HepG2 (cell line): ENCODE measurements at regions not wholly inside any gene's neighbourhood (a gene's known extent, or its start where the extent isn't known, plus 50 kb on each side); places are given as distances from the start of the nearest gene placed in this dataset.

ENCODE experiments used
- ATAC-seq: fragments of 200-7000 bp; cut with Tn5 transposase; 3 replicates; pipeline ENCODE4 v1.9.1; 2020; ENCODE audit warnings: mild to moderate bottlenecking, moderate library complexity
- BruUV-seq: library from RNA; stranded (reverse); fragments of 400-500 nt; replicated peaks from 2 replicates; lab custom pipeline; 2021; lab: Mats Ljungman, UMichigan
- CTCF ChIA-PET: fragments of 300-600 bp; formaldehyde crosslinking; extraction: SDS; loops from one replicate; lab custom pipeline; 2021; ENCODE audit warnings: low total read pairs, inconsistent platforms, low intra/inter-chr PET ratio; lab: Yijun Ruan, JAX
- POLR2A ChIA-PET: fragments of 350-600 bp; sonication (Branson Sonifier 250); formaldehyde crosslinking; loops from one replicate; lab custom pipeline; 2020; ENCODE audit warnings: antibody characterized with exemption, inconsistent platforms; lab: Yijun Ruan, JAX
- DNase-seq: peaks from one replicate; pipeline ENCODE4 v3.0.0-alpha.2; 2015; ENCODE audit warnings: low spot score
- FAIRE-seq: peaks from 3 replicates; lab custom pipeline; 2011; peaks lifted over from hg19 to GRCh38; lab: Jason Lieb, UNC
- H2AFZ ChIP-seq: one replicate; pipeline ENCODE4 v1.6.1; 2011; ENCODE audit warnings: low read length, inconsistent platforms
- H3K27ac ChIP-seq: fragments of 300-600 bp; 3 replicates; pipeline ENCODE4 v1.8.0; 2011; ENCODE audit warnings: mixed run types, mild to moderate bottlenecking, mixed read lengths, low read length, inconsistent platforms; ENCODE audit not compliant: insufficient read depth; ENCODE audit errors: extremely low read length
- H3K27me3 ChIP-seq, 2 experiments: fragments of 200-600 bp in 1 of 2; 2 replicates in 1 of 2; 3 replicates in 1 of 2; pipeline versions ENCODE4 v1.6.0 to v1.8.0; 2011; ENCODE audit warnings: low read length in 2 of 2, mild to moderate bottlenecking in 2 of 2, moderate library complexity in 2 of 2, inconsistent platforms in 1 of 2; ENCODE audit not compliant: insufficient read depth in 2 of 2, control insufficient read depth in 1 of 2
- H3K36me3 ChIP-seq, 2 experiments: fragments of 200-600 bp in 1 of 2; replicated peaks in 1 of 2; 2 replicates in 1 of 2; 3 replicates in 1 of 2; pipeline versions ENCODE4 v1.5.1 to v1.8.0; 2011; ENCODE audit warnings: low read length in 2 of 2, inconsistent platforms in 1 of 2; ENCODE audit not compliant: insufficient read depth in 2 of 2, control insufficient read depth in 1 of 2
- H3K4me1 ChIP-seq: 2 replicates; pipeline ENCODE4 v1.5.1; 2012; ENCODE audit warnings: low read length, inconsistent platforms; ENCODE audit not compliant: insufficient read depth
- H3K4me2 ChIP-seq: 2 replicates; pipeline ENCODE4 v1.6.0; 2011; ENCODE audit warnings: low read depth, low read length, inconsistent platforms
- H3K4me3 ChIP-seq, 3 experiments: fragments of 200-600 bp in 1 of 3; sonication (generic), shearing (Covaris generic) in 1 of 3; replicated peaks in 1 of 3; 2 replicates each; pipeline ENCODE4 v1.5.1; 2011 to 2016; ENCODE audit warnings: low read length in 3 of 3, inconsistent platforms in 2 of 3, low read depth in 2 of 3, mild to moderate bottlenecking in 2 of 3, control low read depth in 1 of 3, mixed read lengths in 1 of 3; ENCODE audit not compliant: insufficient read depth in 1 of 3
- H3K79me2 ChIP-seq: one replicate; pipeline ENCODE4 v1.6.1; 2011; ENCODE audit warnings: low read length, inconsistent platforms; ENCODE audit not compliant: insufficient read depth
- H3K9ac ChIP-seq: 2 replicates; pipeline ENCODE4 v1.6.0; 2011; ENCODE audit warnings: mild to moderate bottlenecking, low read depth, low read length, inconsistent platforms; ENCODE audit not compliant: insufficient read depth
- H3K9me3 ChIP-seq: 2 replicates; pipeline ENCODE4 v1.5.1; 2012; ENCODE audit warnings: mild to moderate bottlenecking, low read length
- H4K20me1 ChIP-seq: 2 replicates; pipeline ENCODE4 v1.6.0; 2011; ENCODE audit warnings: inconsistent platforms, mild to moderate bottlenecking, low read length, moderate library complexity; ENCODE audit not compliant: insufficient read depth
- ADNP ChIP-seq: sonication (generic); formaldehyde crosslinking; IDR thresholded peaks from 2 replicates; pipeline ENCODE4 v1.4.0; 2020; ENCODE audit warnings: missing genetic modification reagents
- CC2D1A ChIP-seq: sonication (generic); formaldehyde crosslinking; IDR thresholded peaks from 2 replicates; pipeline ENCODE4 v1.8.1; 2023; ENCODE audit warnings: mild to moderate bottlenecking, missing genetic modification reagents
- CTCF ChIP-seq: sonication (generic); formaldehyde crosslinking; IDR thresholded peaks from 2 replicates; pipeline ENCODE4 v1.5.0; 2020; ENCODE audit warnings: mild to moderate bottlenecking, missing genetic modification reagents, moderate library complexity
- GABPB1 ChIP-seq: IDR thresholded peaks from 2 replicates; pipeline ENCODE4 v1.6.1; 2016; ENCODE audit warnings: mild to moderate bottlenecking, missing genetic modification reagents, moderate library complexity, missing compliant biosample characterization
- LBX2 ChIP-seq: sonication (generic); formaldehyde crosslinking; IDR thresholded peaks from 2 replicates; pipeline ENCODE4 v1.5.0; 2020; ENCODE audit warnings: missing genetic modification reagents, mild to moderate bottlenecking, borderline replicate concordance
- NR0B2 ChIP-seq: sonication (generic); formaldehyde crosslinking; IDR thresholded peaks from 2 replicates; pipeline ENCODE4 v1.4.0; 2020; ENCODE audit warnings: mild to moderate bottlenecking, missing genetic modification reagents
- RXRB ChIP-seq: IDR thresholded peaks from 2 replicates; pipeline ENCODE4 v1.6.1; 2016; ENCODE audit warnings: borderline replicate concordance, missing genetic modification reagents, missing compliant biosample characterization
- SUZ12 ChIP-seq: fragments of 150-350 bp; IDR thresholded peaks from 2 replicates; pipeline ENCODE4 v1.6.1; 2014; ENCODE audit warnings: low read depth, low read length
- TCF12 ChIP-seq, 2 experiments: fragments of 450-650 bp in 1 of 2; sonication (generic) in 1 of 2; formaldehyde crosslinking in 1 of 2; IDR thresholded peaks; 2 replicates each; pipeline versions ENCODE4 v1.6.1 to v1.8.0; 2017 to 2022; ENCODE audit warnings: antibody characterized with exemption in 1 of 2, mild to moderate bottlenecking in 1 of 2, missing genetic modification reagents in 1 of 2, moderate library complexity in 1 of 2
- ZKSCAN1 ChIP-seq: fragments of 150-350 bp; IDR thresholded peaks from 2 replicates; pipeline ENCODE4 v1.6.1; 2014; ENCODE audit warnings: low read length
- ZNF235 ChIP-seq: sonication (generic); formaldehyde crosslinking; IDR thresholded peaks from 2 replicates; pipeline ENCODE4 v1.8.1; 2023; ENCODE audit warnings: mild to moderate bottlenecking, missing genetic modification reagents, borderline replicate concordance
- ZNF260 ChIP-seq: sonication (generic); formaldehyde crosslinking; IDR thresholded peaks from 2 replicates; pipeline ENCODE4 v1.4.0; 2020; ENCODE audit warnings: missing genetic modification reagents, low read depth, mild to moderate bottlenecking, borderline replicate concordance
- ZSCAN30 ChIP-seq: sonication (generic); formaldehyde crosslinking; IDR thresholded peaks from 2 replicates; pipeline ENCODE4 v1.5.0; 2020; ENCODE audit warnings: mild to moderate bottlenecking, missing genetic modification reagents
- WGBS: methylation state at CpG from one replicate; pipeline ENCODE4 v1.1.6; 2017; ENCODE audit warnings: low lambda C conversion rate; 5-methylcytosine and 5-hydroxymethylcytosine counted together
- in situ Hi-C: cut with HindIII; loops from 2 replicates; pipeline ENCODE4 v1.10.0; 2017; ENCODE audit warnings: low pct_unique_long_range_greater_than_20kb; ENCODE audit not compliant: extremely low pct_ligation_motif_present
- intact Hi-C: fragments of 100-400 bp; cut with micrococcal nuclease; formaldehyde crosslinking; loops from one replicate; pipeline ENCODE4 v1.10.0; 2022; ENCODE audit not compliant: unreplicated experiment
- TF ChIP-seq, protein P1 (sequence below): sonication (generic); formaldehyde crosslinking; IDR thresholded peaks from 2 replicates; pipeline ENCODE4 v1.4.0; 2020; ENCODE audit warnings: mild to moderate bottlenecking, missing genetic modification reagents

DNA sequence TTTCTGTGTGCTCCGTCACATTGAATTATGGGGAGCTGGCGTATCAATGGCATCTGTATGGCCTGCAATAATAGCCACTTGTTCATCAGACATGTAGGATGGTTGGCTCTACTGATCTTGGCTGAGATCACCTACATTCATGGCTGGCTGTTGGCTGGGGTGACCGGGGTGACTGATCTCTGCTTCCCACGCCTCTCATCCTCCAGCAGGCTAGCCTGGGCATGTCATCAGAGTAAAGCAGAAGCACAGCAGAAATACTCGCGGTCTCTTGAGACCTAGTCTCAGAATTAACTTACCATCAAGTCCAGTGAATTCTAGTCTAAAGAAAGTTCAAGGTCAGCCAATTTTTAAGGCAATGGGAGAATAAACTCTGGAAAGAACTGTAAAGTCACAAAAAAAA, 257.7 kb upstream of the GLI3 start:
- in situ Hi-C loops (no loop called here), intact Hi-C loops (no loop called here)
- no peak overlapping the region for H3K4me3 ChIP-seq
- H3K4me2 ChIP-seq, result no peak overlapping the region
- no peaks in the 10 kb centered on the region for H3K4me1 ChIP-seq
- H3K9ac ChIP-seq, result no peak overlapping the region
- FAIRE-seq (no peak), DNase-seq (no peak), ATAC-seq (no peak)
- CTCF ChIA-PET, result no interaction called here
- H3K27ac ChIP-seq, result no peak overlapping the region
- no peaks in the 10 kb centered on the region; the same call in 1 of the 2 replicates for H3K9me3 ChIP-seq
- H4K20me1 ChIP-seq, result no peaks in the 10 kb centered on the region
- H3K27me3 ChIP-seq, result no peaks in the 10 kb centered on the region
- 37% methylated on average over 6 of the region's 6 CpGs for WGBS
- TF ChIP-seq ZNF260 (CRISPR knock-in tag) (no peak), ADNP (no peak), CC2D1A (CRISPR knock-in tag) (no peak), ZNF235 (CRISPR knock-in tag) (no peak), CTCF (CRISPR knock-in tag) (no peak), TCF12 (IDR thresholded peaks at IDR 0.05) (no peak), TCF12 (CRISPR knock-in tag; IDR thresholded peaks at IDR 0.05) (no peak), ZKSCAN1 (no peak)
- H2AFZ ChIP-seq, result no peak overlapping the region
- BruUV-seq, result no TSS peak
- H3K79me2 ChIP-seq, result no peaks in the 10 kb centered on the region
- H3K36me3 ChIP-seq, result no peaks in the 10 kb centered on the region
- POLR2A ChIA-PET, result no interaction called here

DNA sequence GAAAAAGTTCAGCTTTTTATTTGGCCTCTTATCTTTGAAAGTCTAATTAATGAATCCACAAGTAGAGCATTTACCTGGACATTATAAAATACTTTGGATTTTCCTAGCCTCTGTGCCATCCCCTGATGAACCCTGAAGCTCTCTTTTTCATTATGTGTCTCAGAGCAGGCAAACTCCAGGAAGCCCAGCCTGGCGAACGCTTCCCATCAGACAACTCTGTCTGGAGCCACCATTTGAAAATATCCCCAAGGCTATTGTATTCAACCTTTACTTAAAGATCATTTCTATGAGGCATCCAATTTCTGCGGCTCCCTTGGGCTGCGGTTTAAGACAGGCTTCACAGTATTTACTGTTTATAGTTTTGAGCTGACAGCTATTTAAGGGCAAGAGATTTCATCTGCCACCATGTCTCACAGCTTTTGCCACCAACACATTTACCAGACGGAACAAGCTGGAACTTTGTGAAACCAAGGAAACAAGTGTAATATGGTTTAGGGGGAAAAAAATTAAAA, 257.2 kb upstream of the GLI3 start:
- ATAC-seq (no peak), DNase-seq (no peak), FAIRE-seq (no peak)
- ChIA-PET POLR2A (no interaction called here), CTCF (no interaction called here)
- H3K27me3 ChIP-seq, result no peaks in the 10 kb centered on the region
- no peaks in the 10 kb centered on the region for H3K4me1 ChIP-seq
- H3K4me2 ChIP-seq, result no peak overlapping the region
- intact Hi-C loops, result no loop called here
- WGBS, result 60% methylated on average over 5 of the region's 5 CpGs
- H3K9ac ChIP-seq, result no peak overlapping the region
- H2AFZ ChIP-seq, result no peak overlapping the region
- no peaks in the 10 kb centered on the region for H3K79me2 ChIP-seq
- no peaks in the 10 kb centered on the region; the same call in 1 of the 2 replicates for H3K9me3 ChIP-seq
- in situ Hi-C loops, result no loop called here
- H3K4me3 ChIP-seq, result no peak overlapping the region
- no peaks in the 10 kb centered on the region for H4K20me1 ChIP-seq
- BruUV-seq, result no TSS peak
- no peaks in the 10 kb centered on the region for H3K36me3 ChIP-seq
- H3K27ac ChIP-seq, result no peak overlapping the region
- TF ChIP-seq ZSCAN30 (CRISPR knock-in tag) (no peak), SUZ12 (no peak), NR0B2 (no peak), LBX2 (CRISPR knock-in tag) (no peak), RXRB (CRISPR knock-in tag) (no peak), GABPB1 (CRISPR knock-in tag) (no peak)
- TF ChIP-seq, protein P1, sequence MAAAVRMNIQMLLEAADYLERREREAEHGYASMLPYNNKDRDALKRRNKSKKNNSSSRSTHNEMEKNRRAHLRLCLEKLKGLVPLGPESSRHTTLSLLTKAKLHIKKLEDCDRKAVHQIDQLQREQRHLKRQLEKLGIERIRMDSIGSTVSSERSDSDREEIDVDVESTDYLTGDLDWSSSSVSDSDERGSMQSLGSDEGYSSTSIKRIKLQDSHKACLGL (CRISPR knock-in tag), result no peak
